Calu3 (cell line): ENCODE measurements at regions not wholly inside any gene's neighbourhood (a gene's known extent, or its start where the extent isn't known, plus 50 kb on each side); places are given as distances from the start of the nearest gene placed in this dataset.

Source experiments
- BruUV-seq: library from RNA; stranded (reverse); fragments of 400-500 nt; replicated peaks from 2 replicates; lab custom pipeline; 2021; lab: Mats Ljungman, UMichigan
- CTCF ChIA-PET: fragments of 300-600 bp; sonication (Branson Sonifier 250); formaldehyde crosslinking; loops from one replicate; lab custom pipeline; 2022; ENCODE audit warnings: antibody characterized with exemption; lab: Charles Lee
- DNase-seq: peaks from one replicate; pipeline ENCODE4 v3.0.0; 2022
- H3K27ac Mint-ChIP-seq: one replicate; pipeline ENCODE4 v1.8.0; 2022; ENCODE audit warnings: mixed read lengths; ENCODE audit not compliant: unreplicated experiment
- H3K27me3 Mint-ChIP-seq: one replicate; pipeline ENCODE4 v1.8.0; 2022; ENCODE audit warnings: mixed read lengths; ENCODE audit not compliant: unreplicated experiment
- H3K36me3 Mint-ChIP-seq: one replicate; pipeline ENCODE4 v1.8.0; 2022; ENCODE audit warnings: mild to moderate bottlenecking, moderate library complexity, mixed read lengths; ENCODE audit not compliant: insufficient read depth, unreplicated experiment
- H3K4me1 Mint-ChIP-seq: one replicate; pipeline ENCODE4 v1.8.0; 2022; ENCODE audit warnings: mild to moderate bottlenecking, low read depth, mixed read lengths; ENCODE audit not compliant: unreplicated experiment
- H3K4me3 Mint-ChIP-seq: one replicate; pipeline ENCODE4 v1.8.0; 2022; ENCODE audit warnings: mild to moderate bottlenecking, low read depth, moderate library complexity, mixed read lengths; ENCODE audit not compliant: unreplicated experiment
- H3K9me3 Mint-ChIP-seq: one replicate; pipeline ENCODE4 v1.8.0; 2022; ENCODE audit warnings: low read depth, mixed read lengths; ENCODE audit not compliant: unreplicated experiment
- intact Hi-C: fragments of 100-400 bp; cut with micrococcal nuclease; formaldehyde crosslinking; loops from one replicate; pipeline ENCODE4 v1.10.0; 2022; ENCODE audit not compliant: unreplicated experiment
- TF ChIP-seq, protein P1 (sequence below): fragments of 200-600 bp; IDR thresholded peaks from one replicate; pipeline ENCODE4 v1.8.0; 2022; ENCODE audit warnings: antibody characterized with exemption; ENCODE audit not compliant: unreplicated experiment

DNA sequence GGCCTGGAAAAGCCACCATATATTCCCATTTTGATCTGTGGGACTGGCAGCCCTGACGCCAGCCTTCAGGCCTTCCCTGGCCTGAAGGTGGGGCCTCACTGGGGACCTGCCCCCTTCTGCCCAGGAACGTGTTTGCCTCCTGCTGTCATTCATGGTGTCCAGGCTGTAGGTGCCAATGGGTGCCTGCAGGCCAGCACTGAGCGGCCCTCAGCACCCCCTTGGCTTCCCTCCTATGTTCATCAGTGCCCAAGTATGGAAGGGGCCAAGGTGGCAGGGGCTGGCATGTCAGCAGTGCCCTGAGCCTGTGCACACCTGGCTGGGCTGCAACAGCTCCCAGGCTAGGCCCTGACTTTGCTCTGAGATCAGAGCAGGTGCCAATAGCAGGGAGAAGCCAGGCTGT lies 800.3 kb upstream of the RAB6C start:
- Mint-ChIP-seq H3K27me3 (no peaks in the 10 kb centered on the region), H3K4me3 (no peak overlapping the region), H3K27ac (no peak overlapping the region), H3K4me1 (no peaks in the 10 kb centered on the region), H3K36me3 (no peaks in the 10 kb centered on the region), H3K9me3 (no peaks in the 10 kb centered on the region)
- intact Hi-C loops = no loop called here
- no TSS peak for BruUV-seq
- TF ChIP-seq, protein P1, sequence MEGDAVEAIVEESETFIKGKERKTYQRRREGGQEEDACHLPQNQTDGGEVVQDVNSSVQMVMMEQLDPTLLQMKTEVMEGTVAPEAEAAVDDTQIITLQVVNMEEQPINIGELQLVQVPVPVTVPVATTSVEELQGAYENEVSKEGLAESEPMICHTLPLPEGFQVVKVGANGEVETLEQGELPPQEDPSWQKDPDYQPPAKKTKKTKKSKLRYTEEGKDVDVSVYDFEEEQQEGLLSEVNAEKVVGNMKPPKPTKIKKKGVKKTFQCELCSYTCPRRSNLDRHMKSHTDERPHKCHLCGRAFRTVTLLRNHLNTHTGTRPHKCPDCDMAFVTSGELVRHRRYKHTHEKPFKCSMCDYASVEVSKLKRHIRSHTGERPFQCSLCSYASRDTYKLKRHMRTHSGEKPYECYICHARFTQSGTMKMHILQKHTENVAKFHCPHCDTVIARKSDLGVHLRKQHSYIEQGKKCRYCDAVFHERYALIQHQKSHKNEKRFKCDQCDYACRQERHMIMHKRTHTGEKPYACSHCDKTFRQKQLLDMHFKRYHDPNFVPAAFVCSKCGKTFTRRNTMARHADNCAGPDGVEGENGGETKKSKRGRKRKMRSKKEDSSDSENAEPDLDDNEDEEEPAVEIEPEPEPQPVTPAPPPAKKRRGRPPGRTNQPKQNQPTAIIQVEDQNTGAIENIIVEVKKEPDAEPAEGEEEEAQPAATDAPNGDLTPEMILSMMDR = no peak
- DNase-seq = no peak
- CTCF ChIA-PET = no interaction called here

DNA sequence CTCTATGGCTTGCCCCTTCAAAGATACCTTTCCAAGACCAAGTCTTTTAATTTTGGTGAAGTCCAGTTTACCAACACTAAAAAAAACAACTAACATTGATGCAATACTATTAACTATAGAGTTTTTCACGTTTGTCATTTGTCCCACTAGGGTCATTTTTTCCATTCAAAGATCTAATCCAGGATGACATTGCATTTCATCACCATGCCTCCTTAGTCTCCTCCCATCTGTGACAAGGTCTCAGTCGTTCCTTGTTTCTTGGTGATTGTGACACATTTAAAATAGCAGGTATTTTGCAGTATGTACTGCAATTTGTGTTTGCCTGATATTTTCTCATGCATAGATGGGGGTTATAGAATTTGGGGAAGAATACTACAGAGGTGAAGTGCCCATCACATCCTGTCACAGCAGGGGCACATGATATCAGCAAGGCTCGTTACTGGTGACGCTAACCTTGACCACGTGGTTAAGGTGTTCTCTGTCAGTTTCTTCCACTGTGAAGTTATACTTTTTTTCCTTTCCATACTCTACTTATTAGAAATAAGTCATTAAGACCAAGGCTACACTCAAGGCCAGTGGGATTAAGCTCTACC lies 799.2 kb upstream of the RAB6C start:
- Mint-ChIP-seq H3K9me3 (no peaks in the 10 kb centered on the region), H3K27ac (no peak overlapping the region), H3K27me3 (no peaks in the 10 kb centered on the region), H3K4me1 (no peaks in the 10 kb centered on the region), H3K36me3 (no peaks in the 10 kb centered on the region), H3K4me3 (no peak overlapping the region)
- TF ChIP-seq, protein P1 = no peak
- CTCF ChIA-PET = no interaction called here
- intact Hi-C loops = no loop called here
- no TSS peak for BruUV-seq
- DNase-seq = no peak

- Mint-ChIP-seq H3K27ac (no peak overlapping the region), H3K36me3 (no peaks in the 10 kb centered on the region), H3K4me3 (no peak overlapping the region), H3K4me1 (no peaks in the 10 kb centered on the region), H3K9me3 (no peaks in the 10 kb centered on the region), H3K27me3 (no peaks in the 10 kb centered on the region)
- no peak for DNase-seq
- BruUV-seq = no TSS peak
- intact Hi-C loops = no loop called here
- TF ChIP-seq, protein P1 = no peak
- CTCF ChIA-PET = no interaction called here
These were observed 798.0 kb upstream of the RAB6C start for GRCh38 chr2:129181433-129181832.

DNA sequence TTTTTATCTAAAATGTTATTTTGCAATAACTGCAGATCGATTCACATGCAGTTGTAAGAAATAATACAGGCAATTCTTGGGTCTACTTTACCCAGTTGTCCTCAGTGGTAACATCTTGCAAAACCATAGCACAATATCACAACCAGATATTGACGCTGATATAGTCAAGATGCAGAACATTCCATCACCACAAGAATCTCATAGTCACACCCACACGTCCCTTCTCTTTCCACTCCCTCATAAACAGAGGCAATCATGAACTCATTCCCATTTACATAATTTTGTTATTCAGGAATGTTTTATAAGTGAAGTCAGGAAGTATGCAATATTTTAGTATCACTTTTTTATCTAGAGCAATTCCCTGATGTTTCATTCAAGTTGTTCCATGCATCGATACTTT lies 797.5 kb upstream of the RAB6C start:
- intact Hi-C loops = no loop called here
- Mint-ChIP-seq H3K27me3 (no peaks in the 10 kb centered on the region), H3K27ac (no peak overlapping the region), H3K36me3 (no peaks in the 10 kb centered on the region), H3K9me3 (no peaks in the 10 kb centered on the region), H3K4me3 (no peak overlapping the region), H3K4me1 (no peaks in the 10 kb centered on the region)
- TF ChIP-seq, protein P1 = no peak
- CTCF ChIA-PET = no interaction called here
- no TSS peak for BruUV-seq
- no peak for DNase-seq
